Type B pancreatic cell (in vitro differentiated cells): ENCODE measurements at regions not wholly inside any gene's neighbourhood (a gene's known extent, or its start where the extent isn't known, plus 50 kb on each side); places are given as distances from the start of the nearest gene placed in this dataset.
"Not testable (repeated sequence)": the region's sequence is repeated elsewhere in the genome, so short reads cannot be mapped to it uniquely, and the experiment has no call there.

Experiments used
- DNase-seq: peaks from one replicate; pipeline ENCODE4 v3.0.0; 2021; ENCODE audit warnings: mixed read lengths; ENCODE audit not compliant: unreplicated experiment; ENCODE audit errors: extremely low spot score
- H3K27ac Mint-ChIP-seq: 2 replicates; pipeline ENCODE4 v1.8.0; 2021; ENCODE audit warnings: mild to moderate bottlenecking, mixed read lengths
- H3K27me3 Mint-ChIP-seq: 2 replicates; pipeline ENCODE4 v1.8.0; 2021; ENCODE audit warnings: mixed read lengths
- H3K36me3 Mint-ChIP-seq: 2 replicates; pipeline ENCODE4 v1.8.0; 2021; ENCODE audit warnings: mixed read lengths
- H3K4me1 Mint-ChIP-seq: one replicate; pipeline ENCODE4 v1.8.0; 2021; ENCODE audit warnings: mixed read lengths; ENCODE audit not compliant: unreplicated experiment
- H3K4me3 Mint-ChIP-seq: 2 replicates; pipeline ENCODE4 v1.8.0; 2021; ENCODE audit warnings: mild to moderate bottlenecking, mixed read lengths
- H3K9me3 Mint-ChIP-seq: 2 replicates; pipeline ENCODE4 v1.8.0; 2021; ENCODE audit warnings: mixed read lengths
- TF ChIP-seq, protein P1 (sequence below): fragments of 200-600 bp; sonication (generic); conservative IDR thresholded peaks from 2 replicates; pipeline ENCODE4 v1.5.0; 2021; ENCODE audit warnings: antibody characterized with exemption, mild to moderate bottlenecking

GRCh38 chr11:97567801-97568200 lies 1178.0 kb downstream of the JRKL start:
- Mint-ChIP-seq H3K4me1 (no peaks in the 10 kb centered on the region), H3K9me3 (peaks cover 9% of the 10 kb centered on the region), H3K27ac (no peak overlapping the region), H3K4me3 (no peak overlapping the region), H3K27me3 (no peaks in the 10 kb centered on the region), H3K36me3 (no peaks in the 10 kb centered on the region)
- no peak for DNase-seq
- TF ChIP-seq, protein P1, sequence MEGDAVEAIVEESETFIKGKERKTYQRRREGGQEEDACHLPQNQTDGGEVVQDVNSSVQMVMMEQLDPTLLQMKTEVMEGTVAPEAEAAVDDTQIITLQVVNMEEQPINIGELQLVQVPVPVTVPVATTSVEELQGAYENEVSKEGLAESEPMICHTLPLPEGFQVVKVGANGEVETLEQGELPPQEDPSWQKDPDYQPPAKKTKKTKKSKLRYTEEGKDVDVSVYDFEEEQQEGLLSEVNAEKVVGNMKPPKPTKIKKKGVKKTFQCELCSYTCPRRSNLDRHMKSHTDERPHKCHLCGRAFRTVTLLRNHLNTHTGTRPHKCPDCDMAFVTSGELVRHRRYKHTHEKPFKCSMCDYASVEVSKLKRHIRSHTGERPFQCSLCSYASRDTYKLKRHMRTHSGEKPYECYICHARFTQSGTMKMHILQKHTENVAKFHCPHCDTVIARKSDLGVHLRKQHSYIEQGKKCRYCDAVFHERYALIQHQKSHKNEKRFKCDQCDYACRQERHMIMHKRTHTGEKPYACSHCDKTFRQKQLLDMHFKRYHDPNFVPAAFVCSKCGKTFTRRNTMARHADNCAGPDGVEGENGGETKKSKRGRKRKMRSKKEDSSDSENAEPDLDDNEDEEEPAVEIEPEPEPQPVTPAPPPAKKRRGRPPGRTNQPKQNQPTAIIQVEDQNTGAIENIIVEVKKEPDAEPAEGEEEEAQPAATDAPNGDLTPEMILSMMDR: no peak

DNA sequence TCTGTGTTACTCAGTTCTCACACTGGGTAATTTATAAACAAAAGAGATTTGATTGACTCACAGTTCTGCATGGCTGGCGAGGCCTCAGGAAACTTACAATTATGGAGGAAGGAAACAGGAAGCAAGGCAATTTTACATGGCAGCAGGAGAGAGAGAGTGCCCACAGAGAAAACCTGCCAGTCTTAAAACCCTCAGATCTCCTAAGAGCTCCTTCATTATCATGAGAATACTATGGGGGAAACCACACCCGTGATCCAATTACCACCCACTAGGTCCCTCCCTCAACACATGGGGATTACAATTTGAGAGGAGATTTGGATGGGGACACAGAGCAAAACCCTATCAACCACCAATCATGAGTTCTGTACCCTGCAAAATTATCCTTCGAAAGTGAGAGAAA lies 1180.8 kb downstream of the JRKL start:
- Mint-ChIP-seq H3K4me3 (no peak overlapping the region), H3K27ac (no peak overlapping the region), H3K9me3 (peaks cover 9% of the 10 kb centered on the region), H3K4me1 (no peaks in the 10 kb centered on the region), H3K36me3 (no peaks in the 10 kb centered on the region), H3K27me3 (no peaks in the 10 kb centered on the region)
- TF ChIP-seq, protein P1: no peak
- no peak for DNase-seq

GRCh38 chr11:97573771-97574170 lies 1184.0 kb downstream of the JRKL start:
- H3K4me1 Mint-ChIP-seq, H3K4me3 Mint-ChIP-seq, DNase-seq, H3K9me3 Mint-ChIP-seq, H3K27me3 Mint-ChIP-seq, H3K36me3 Mint-ChIP-seq, H3K27ac Mint-ChIP-seq: not testable (repeated sequence)

DNA sequence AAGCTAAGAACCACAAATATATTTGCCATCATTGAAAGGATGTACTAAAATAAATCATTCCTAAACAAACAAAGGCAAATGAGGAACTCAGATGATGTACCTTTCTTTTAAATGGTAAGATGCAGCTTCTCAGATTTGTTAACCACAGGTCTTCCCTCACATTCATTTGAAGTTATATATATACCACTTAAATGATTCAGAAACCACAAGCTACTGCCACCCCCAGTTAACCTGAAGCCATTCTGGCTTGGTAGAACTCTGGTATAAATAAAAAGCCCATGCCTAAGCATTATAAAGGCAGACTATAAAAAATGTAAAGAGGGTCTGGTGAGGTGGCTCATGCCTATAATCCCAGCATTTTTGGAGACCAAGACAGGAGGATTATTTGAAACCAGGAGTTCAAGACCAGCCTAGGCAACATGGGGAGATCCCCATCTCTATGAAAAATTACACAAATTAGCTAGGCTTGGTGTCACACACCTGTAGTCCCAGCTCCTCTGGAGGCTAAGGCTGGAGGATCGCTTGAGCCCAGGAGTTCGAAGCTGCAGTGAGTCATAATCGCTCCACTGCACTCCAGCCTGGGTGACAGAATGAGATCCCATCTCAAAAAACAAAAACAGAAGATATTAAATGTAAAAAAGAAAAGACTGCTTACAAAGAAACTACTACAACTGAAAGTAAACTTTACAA lies 1185.3 kb downstream of the JRKL start:
- Mint-ChIP-seq H3K27me3 (no peaks in the 10 kb centered on the region), H3K27ac (no peak overlapping the region), H3K4me3 (no peak overlapping the region), H3K4me1 (no peaks in the 10 kb centered on the region), H3K9me3 (peaks cover 6% of the 10 kb centered on the region), H3K36me3 (no peaks in the 10 kb centered on the region)
- TF ChIP-seq, protein P1: no peak
- no peak for DNase-seq

DNA sequence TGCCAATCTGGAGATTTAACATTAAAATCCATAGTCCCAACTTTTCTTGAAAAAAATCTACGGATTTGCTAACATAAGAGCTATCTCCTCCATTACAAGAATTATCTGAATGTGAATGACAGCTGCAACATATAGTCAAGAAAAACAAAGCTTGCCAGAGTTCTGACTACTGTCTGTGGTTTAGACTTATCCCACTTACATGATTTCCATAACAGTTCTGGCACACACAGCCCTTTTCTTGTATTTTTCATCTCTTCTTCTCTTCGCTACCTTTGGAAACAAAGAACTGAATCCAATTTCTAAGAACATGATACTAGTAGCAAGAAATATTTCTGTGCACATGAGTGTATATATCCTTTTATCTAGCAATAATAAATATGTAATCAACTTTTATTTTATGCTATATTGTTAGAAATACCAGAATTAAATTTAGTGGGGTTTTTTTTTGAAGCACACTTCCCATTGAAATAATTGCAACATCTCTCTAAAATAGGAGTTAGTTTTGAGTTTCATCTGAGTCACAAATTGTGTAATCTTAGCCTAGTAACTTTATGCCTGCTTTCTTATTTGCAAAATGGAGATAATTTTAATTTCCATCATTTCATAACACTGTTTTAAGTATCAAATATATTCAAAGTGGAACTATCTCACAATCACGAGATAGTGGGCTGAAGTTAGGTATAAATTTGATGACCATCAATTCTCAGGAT lies 1217.6 kb downstream of the JRKL start:
- Mint-ChIP-seq H3K4me3 (no peak overlapping the region), H3K9me3 (peaks cover 4% of the 10 kb centered on the region), H3K27ac (no peak overlapping the region), H3K36me3 (no peaks in the 10 kb centered on the region), H3K4me1 (no peaks in the 10 kb centered on the region), H3K27me3 (no peaks in the 10 kb centered on the region)
- no peak for DNase-seq
- TF ChIP-seq, protein P1: no peak

DNA sequence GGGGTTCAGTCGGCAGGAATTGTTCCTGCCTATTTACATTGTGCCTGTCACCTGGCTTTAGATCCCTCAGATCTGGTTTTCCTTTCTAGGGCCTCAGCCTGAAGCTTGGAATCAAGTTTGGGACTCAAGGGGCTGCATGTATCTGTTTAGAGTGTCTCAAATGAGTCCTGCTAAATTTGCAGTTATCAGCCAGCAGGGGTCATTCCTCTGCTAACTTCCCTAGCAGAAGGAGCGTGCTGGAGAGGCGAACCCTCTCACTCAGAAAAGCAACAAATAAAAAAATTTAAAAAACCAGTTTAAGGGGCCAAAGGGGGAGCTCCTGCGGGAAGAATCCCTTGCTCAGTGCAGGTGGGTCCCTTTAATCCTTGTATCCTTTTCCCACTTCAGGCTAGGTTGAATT lies 1220.2 kb downstream of the JRKL start:
- Mint-ChIP-seq H3K27me3 (no peaks in the 10 kb centered on the region), H3K9me3 (peaks cover 4% of the 10 kb centered on the region), H3K36me3 (no peaks in the 10 kb centered on the region), H3K4me3 (no peak overlapping the region), H3K4me1 (no peaks in the 10 kb centered on the region), H3K27ac (no peak overlapping the region)
- DNase-seq: no peak
- TF ChIP-seq, protein P1: no peak
